Superior temporal gyrus (tissue), 1 donor: ENCODE measurements at regions not wholly inside any gene's neighbourhood (a gene's known extent, or its start where the extent isn't known, plus 50 kb on each side); places are given as distances from the start of the nearest gene placed in this dataset.
"Not testable (repeated sequence)": the region's sequence is repeated elsewhere in the genome, so short reads cannot be mapped to it uniquely, and the experiment has no call there.

Experiments used
- DNase-seq: peaks from one replicate; pipeline ENCODE4 v3.0.0-alpha.2; 2016; ENCODE audit errors: extremely low spot score

DNA sequence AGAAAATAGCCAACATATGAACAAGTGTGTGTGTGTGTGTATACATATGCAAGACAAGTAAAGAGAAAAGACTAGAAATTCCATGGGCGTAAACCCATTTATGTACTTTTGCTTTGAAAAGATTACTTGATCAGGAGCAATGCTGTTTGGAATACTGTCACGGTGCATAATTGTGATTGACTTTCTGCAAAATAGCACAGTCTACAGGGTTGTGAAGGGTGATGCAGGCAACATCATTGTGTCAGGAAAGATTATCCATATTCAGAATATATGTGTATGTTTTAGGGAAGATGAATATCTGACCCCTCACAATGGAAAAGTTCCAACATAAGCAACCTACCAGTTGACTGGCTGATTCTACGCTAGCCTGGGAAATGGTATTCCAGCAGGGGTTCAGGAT, 307.7 kb downstream of the JRKL start:
- DNase-seq: no peak

DNA sequence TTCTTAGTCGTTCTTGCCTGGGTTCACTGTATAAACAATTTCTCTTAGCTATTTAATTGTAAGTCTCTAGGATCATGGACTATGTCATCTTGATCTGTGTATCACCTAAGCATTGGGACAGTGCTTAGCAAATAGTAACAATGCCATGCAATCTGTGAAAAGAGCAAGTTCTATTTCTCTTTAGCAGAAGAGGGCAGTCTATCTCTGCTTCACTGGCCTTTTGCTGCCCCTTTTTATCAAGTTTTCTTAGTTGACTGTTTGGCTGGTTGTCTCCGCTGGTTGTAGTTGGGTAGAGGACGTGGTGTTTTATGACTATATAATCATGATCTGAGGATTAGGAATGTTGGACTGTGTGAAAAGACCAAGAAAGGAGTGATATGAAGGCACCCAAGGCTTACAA, 315.0 kb downstream of the JRKL start:
- no peak for DNase-seq

DNA sequence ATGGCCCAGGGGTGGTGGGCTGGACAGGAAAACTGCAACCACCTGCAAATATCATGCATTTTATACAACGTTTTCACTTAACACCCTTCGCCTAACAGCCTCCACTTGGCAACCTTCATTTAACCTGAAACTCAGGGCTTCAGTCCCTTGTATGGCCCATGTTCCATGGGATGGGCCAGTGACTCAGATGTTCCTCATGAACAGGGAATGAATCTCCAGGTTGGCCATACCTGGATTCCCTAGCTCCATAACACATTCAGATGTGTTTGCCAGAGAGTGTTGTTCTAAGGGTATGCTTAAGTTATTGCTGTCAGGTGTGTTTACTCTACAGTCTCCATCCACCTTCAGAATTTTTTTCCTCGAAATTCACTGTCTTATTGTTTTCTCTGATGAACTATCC, 316.9 kb downstream of the JRKL start:
- DNase-seq: no peak

DNA sequence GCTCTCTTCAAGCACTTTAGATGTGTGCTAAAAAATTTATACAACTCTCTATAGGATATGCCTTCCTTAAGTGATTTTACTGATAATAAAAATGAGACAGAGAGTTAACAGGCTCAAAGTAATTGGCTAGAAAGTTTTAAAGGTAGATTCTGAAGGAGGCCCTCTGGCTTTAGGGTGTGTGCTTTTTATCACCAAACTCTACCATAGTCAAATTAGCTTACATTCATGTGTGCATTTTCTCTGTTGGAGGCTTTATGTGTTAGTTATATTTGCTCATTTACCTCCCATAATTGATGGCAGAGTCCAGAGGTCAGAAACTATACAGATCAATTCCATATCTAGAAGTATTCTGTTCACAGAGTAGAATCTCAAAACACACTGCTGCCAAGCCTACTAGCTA, 317.5 kb downstream of the JRKL start:
- DNase-seq: no peak

DNA sequence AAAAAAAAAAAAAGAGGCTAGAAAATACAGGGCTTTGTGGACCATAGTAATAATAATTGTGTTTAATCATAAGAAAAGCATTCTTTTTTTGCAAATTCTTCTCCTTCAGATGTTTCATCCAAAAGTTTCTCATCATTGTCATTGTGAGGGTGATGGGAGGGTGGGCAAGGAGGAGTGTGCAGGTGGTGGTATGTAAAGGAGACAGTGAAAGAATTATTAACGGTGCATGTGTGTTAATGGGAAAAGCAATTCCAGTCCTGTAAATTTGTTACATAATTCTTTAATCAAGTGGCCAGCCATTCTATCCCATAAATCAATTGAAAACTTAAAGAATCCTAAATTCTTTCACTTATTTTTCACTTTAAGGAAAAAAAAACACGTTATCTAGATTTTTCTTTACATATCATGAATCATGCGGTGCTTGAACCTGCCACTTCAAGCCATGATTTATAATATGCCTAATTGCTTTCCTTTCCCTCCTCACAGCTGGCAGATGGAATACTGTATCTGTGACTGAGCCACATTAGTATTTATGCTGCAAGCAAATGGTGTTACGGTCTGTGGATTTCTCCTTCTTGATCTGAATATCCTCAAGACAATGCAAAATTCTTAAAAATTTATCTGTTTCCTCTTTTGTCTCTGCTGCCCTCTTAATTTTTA, 318.5 kb downstream of the JRKL start:
- DNase-seq: no peak

DNA sequence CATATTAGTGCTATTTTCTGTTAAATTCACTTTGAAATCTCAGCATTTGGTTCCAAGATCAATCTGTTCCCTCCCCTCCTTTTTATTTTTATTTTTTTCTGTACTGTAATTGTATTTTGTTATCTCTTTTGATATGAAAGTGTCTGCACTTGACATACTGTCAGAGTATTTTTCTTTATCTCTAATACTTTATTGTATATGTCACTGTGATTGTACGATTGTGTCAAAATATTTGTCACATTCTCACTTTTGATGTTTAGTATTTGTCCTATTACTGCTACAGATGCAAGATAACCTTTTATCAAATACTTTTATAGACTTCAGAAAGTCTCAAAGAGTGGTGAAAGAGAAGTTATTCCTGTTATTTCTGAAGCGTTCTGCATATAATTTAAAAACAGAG, 323.5 kb downstream of the JRKL start:
- no peak for DNase-seq

DNA sequence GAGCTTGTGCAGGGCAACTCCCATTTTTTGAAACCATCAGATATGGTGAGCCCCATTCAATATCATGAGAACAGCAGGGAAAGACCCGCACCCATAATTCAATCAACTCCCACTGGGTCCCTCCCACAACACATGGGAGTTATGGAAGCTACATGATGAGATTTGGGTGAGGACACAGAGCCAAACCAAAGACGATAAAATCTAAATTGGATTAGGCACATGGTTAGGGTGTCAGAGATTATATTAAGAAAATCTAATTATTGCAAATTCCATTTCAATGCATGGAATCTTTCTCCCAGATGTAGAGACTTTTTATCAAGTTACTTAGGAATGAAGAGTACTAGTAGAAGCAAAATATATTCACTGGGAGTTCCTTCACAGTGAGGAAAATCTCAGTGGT, 324.9 kb downstream of the JRKL start:
- DNase-seq: no peak

DNA sequence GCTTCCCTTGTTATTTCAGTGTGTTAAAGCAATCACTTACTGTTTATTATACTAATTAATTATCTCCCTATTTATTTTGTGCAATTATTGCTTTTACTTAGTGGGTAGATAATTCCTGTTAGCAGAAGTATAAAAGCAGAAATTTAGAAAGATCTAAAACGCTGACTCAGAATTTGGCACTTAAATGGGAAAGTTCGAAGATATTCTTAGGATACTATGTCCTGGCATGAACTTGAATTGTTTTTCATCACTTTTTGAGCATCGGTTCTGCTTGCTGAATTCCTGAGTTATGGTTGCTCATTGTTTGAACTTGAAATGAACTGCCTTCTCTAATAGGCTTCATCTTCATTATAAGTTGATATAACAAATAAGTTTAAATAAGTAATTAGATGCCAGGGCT, 325.4 kb downstream of the JRKL start:
- DNase-seq: no peak

DNA sequence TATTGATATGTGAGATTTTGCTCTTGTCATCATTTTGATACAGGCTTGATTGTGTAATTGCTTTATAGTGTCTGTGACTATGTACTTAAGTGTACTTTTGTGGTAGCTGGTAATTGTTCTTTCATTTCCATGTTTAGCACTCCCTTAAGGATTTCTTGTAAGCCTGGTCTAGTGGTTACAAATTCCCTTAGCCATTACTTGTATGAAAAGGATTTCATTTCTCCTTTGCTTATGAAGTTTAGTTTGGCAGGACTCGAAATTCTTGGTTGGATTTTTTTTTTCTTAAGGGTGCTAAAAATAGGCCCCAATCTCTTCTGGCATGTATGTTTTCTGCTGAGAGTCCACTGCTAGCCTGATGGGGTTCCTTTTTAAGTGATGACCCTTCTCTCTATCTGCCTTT, 346.8 kb downstream of the JRKL start:
- DNase-seq: no peak

DNA sequence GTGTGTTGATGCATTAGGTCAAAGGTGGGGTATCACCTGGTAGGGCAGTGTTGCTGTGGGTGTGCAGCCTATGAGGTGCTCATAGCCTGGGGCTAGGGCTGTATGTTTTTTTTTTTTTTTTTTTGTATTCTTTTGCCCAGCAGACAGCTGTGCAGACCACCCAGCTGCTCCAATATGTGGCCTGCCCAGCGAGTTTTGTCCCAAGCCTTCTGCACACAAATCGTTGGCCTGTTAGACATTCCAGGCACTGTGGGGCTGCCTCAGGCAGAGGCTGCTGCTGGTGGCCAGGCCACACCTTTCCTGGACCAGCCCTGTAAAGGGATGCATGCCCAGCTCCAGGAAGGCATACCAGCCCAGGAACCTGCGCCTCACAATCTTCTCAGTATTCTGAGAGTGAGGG, 348.5 kb downstream of the JRKL start:
- no peak for DNase-seq

DNA sequence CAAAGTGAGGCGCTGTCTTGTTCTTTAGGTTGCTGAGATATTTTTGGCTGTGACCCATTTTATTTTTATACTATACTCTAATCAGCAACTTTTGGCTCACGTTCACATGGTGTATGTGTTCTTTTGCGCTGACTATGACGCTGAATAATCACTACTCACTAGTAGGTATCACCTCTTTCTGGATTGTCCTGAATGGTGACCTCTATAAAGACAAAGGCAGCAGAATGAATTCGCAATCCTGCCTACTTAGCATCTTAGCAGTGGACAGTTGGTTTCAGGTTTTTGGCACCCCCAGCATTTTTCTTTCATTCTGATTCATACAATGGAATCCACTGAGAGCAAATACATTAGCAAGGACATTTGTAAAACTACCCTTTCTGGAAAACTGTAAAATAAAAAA, 351.3 kb downstream of the JRKL start:
- DNase-seq: no peak

DNA sequence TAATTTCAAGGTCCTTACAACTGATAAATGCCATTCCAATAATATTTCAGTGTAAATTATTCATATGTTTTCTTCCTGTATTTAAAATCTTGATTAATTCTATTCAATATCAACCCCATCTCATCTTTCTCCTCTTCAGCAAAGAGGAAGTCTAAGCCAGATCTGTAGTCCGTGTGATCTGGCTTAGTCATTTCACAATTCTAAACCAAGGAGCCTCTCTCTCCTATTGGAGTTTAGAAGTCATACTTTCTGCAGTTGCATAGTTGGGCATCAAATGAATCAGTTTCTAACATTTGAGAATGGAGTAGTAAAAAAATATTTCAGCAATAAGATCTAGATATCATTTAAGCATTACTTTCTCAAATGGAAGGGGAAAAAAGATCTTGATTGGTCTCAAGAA, 354.9 kb downstream of the JRKL start:
- no peak for DNase-seq

DNA sequence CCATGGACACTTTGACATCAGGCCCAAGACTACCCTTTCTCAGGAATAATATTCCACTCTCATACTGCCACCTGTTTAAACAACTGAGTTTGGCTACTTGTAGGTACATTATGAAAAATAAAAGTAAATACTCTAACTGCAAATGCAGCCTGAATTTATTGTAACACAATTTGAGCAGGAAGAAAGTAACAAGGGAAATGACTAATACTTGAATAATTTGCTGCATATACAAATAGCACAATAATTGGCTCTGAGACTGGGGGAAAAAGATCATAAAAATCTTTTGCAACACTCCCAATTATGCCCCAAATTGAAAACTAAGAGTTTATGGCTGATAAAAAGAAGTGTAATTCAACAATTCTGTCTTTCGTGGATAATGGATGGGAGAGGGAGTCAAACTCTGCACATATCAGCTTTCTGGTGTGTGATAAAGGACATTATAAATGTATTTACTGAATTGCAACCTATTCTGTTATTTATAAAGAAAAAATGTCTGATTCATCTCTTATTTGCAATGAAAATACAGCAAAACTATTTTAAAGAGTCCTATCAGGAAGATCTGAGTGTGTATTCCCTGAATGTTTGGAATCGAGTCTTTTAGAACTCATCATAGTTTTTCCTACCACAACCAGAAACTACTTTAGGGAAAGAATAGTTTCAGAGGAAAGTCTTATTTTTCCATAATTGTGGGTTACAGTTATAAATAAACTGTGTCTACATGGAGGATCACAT, 359.0 kb downstream of the JRKL start:
- DNase-seq: no peak

DNA sequence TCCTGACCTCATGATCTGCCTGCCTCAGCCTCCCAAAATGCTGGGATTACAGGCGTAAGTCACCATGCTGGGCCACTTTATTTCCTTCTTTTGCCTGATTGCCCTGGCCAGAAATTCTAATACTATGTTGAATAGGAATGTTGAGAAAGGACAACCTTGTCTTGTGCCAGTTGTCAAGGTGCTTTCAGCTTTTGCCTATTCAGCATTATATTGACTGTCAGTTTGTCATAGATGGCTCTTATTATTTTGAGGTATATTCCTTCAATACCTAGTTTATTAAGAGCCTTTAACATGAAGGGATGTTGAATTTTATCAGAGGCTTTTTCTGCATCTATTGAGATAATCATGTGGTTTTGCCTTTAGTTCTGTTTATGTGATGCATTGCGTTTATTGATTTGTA, 362.0 kb downstream of the JRKL start:
- not testable (repeated sequence) for DNase-seq

DNA sequence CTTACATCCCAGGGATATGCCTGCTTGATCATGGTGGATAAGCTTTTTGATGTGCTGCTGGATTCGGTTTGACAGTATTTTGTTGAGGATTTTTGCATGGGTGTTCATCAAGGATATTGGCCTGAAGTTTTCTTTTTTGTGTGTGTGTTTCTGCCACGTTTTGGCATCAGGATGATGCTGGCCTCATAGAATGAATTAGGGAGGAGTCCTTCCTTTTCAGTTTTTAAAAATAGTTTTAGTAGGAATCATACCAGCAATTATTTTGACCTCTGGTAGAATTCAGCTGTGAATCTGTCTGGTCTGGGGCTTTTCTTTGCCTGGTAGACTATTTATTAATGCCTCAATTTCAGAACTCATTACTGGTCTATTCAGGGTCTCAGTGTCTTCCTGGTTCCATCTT, 362.4 kb downstream of the JRKL start:
- DNase-seq: no peak

DNA sequence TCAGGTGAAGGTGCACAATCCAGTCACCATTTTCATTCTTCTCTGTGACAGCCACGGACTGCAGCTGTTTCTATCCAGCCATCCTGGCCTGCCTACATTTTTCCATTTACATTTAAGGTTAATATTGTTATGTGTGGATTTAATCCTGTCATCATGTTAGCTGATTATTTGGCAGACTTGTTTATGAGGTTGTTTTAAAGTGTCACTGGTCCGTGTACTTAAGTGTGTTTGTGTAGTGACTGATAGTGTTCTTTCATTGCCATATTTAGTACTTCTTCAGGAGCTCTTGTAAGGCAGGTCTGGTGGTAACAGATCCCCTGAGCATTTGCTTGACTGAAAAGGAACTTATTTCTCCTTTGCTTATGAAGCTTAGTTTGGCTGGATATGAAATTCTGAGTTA, 364.2 kb downstream of the JRKL start:
- DNase-seq: no peak

DNA sequence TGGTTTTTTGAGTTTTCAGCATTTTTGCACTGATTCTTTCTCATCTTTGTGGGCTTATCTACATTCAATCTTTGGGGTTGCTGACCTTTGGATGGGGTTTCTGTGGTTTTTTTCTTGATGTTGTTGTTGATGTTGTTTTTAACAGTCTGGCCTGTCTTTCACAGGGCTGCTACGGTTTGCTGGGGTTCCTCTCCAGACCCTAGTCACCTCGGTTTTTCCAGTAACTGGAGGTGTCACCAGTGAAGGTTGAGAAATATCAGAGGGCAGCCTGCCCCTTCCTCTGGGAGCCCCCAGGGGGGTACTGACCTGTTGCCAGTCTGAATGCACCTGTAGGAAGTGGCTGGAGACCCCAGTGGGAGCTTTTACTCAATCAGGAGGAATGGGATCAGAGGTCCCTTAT, 365.4 kb downstream of the JRKL start:
- no peak for DNase-seq

DNA sequence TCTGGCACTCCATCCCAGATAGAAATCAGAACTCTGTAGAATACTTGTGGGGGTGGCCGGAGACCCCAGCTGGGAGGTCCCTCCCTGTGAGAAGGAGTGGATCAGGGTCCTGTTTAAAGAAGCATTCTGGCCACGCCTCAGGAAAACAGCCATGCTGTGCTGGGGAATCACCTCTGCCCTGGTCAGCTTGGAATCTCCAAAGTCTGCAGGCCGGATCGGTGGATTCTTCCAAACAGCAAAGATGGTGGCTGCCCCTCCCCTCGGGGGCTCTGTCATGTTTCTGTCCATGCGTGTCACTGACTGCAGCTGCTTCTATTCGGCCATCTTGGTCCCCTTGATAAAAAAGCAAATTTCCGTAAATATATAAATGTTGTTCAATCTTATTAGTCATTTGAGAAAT, 365.9 kb downstream of the JRKL start:
- no peak for DNase-seq

DNA sequence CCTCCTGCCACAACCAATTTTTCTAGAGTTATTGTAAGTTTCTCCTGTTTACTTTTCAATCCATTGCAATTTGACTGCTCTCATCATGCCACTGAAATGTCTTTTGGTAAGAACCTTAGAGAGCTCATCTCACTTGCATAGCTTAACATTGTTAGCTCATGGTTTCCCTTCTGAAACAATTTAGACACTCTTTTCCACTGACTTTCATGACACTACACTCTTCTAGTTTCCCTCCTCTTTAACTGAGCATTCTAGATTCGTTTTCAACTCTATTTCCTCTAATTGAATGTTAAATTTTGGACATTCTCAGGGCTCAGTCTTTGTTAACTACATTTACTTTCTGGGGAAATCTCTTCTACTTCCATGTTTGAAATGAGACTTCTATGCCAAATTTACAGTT, 369.1 kb downstream of the JRKL start:
- no peak for DNase-seq

DNA sequence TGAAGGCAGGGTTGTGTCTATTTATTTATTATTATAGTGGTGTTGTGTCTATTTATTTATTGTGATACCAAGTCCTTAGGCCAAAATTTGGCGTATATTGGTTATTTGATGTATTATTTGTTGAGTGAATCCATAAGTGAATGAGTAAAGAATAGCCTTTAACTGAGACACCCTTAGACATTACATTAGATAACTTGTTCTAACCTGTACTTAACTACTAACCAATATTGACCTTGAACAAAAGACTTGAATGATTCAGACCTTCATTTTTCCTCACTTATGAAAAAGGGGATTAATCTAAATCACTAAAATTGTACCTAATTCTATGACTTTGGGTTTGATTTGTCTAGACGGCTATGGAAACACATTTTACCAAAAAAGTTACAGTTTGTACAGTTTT, 370.5 kb downstream of the JRKL start:
- no peak for DNase-seq

DNA sequence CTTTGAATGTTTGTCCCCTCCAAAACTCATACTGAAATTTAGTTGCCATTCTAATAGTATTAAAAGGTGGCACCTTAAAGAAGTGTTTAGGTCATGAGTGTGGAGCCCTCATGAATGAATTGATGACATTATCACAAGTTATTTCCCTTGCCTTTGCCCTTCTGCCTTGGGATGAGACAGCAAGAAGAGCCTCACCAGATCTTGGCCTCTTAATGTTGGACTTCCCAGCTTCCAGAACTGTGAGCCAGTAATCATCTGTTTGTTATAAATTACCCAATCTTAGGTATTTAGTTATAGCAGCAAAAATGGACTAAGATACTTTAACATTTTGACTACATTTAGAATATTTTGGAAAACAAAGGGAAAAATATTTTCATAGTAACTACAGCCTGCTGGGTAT, 371.0 kb downstream of the JRKL start:
- no peak for DNase-seq

DNA sequence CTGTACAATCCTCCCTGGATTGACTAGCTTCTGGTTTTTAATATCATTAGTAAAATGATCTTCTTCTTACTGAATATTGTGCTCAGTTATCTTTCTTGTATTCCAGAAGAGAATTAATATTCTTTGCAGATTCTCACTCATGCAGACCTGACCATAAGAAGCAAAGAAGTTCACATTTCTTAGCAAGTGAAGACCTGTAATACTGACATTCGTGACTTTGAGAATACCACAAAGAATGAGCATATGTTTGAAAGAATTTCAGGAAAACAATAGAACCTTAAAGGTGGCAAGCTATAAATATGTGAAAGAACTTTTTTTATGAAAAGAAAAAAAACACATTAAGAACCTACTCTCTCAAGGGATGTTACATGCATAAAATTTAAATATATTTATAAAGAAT, 371.6 kb downstream of the JRKL start:
- no peak for DNase-seq

DNA sequence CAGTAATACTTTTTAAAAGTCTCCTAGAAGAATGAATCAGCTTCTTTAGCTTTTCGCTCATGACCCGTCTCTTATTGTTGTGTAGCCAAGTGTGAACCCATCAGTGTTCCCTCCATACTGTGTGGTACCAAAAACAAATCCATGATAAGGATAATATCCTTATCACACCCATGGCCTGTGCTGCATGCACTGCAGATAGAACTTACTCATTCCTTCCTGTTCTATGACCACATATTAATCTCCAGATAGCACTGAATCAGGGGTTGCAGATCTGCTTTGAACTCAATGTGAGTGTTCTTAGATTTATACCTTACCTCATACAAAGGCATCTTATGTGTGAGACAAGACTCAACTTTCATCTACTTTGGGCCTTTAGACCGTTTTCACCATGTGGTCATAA, 373.4 kb downstream of the JRKL start:
- no peak for DNase-seq

DNA sequence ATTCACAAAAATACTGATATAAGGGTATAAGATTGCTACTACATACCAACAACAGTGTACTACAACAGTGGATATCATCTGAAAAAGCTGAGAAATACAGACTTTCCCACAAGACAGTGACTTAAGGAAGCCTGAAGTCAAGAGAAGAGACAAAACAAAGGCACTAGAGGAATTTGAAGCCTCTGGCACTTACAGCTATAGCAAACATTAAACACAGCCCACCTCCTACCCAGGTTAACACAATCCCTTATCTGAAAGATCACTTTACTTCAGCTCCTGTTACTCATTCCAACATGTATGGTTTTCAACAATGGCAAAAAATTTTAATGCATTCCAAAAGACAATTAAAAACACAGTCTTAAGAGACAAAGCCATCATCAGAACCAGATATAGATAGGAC, 388.5 kb downstream of the JRKL start:
- no peak for DNase-seq
